ENCODE measurements at regions not wholly inside any gene's neighbourhood (a gene's known extent, or its start where the extent isn't known, plus 50 kb on each side); places are given as distances from the start of the nearest gene placed in this dataset.

DNA sequence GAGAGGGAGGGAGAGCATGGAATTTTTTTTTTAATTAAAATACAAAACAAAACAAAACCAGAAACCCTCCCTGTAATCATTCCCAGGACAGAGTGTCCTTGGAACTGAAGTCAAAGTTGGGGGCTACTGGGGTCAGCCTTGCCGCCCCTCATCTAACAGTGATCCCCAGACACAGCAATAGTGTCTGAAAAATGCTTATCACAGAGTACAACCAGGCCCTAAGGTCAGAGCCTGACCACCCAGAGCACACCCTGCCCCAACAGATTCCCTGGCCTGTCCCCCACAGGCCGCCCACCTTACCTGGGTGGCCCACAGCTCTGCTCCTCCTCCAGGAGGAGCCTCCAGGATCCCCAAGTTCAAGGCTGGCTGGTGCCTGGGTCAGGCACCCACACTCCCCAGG is 101.6 kb upstream of the LINGO1 start:
- Mint-ChIP-seq H3K4me1 (peaks cover 17% of the 10 kb centered on the region), H3K4me3 (no peak overlapping the region), H3K9me3 (no peaks in the 10 kb centered on the region), H3K27ac (no peak overlapping the region), H3K27me3 (ENCODE audit: insufficient read depth, low read depth) (peaks cover 19% of the 10 kb centered on the region), H3K36me3 (no peaks in the 10 kb centered on the region)
- Histone ChIP-seq H2AFZ (replicated peaks) (no peak overlapping the region), H3K4me2 (no peak overlapping the region), H3K4me1 (peaks cover 13% of the 10 kb centered on the region), H3F3A (ENCODE audit: low read depth) (peaks cover 9% of the 10 kb centered on the region), H4K20me1 (ENCODE audit: low read depth) (peaks cover 6% of the 10 kb centered on the region), H3K36me3 (no peaks in the 10 kb centered on the region), H3K27ac (no peak overlapping the region), H3K27me3 (peaks cover 22% of the 10 kb centered on the region), H3K79me2 (ENCODE audit: low read depth) (no peaks in the 10 kb centered on the region), H3K9ac (no peak overlapping the region), H3K4me3 (no peak overlapping the region), H3K9me3 (ENCODE audit: low read depth) (no peaks in the 10 kb centered on the region)
- DNase-seq (ENCODE audit: low spot score): no peak
- TF ChIP-seq EZH2phosphoT487 (IDR thresholded peaks at IDR 0.05): no peak

DNA sequence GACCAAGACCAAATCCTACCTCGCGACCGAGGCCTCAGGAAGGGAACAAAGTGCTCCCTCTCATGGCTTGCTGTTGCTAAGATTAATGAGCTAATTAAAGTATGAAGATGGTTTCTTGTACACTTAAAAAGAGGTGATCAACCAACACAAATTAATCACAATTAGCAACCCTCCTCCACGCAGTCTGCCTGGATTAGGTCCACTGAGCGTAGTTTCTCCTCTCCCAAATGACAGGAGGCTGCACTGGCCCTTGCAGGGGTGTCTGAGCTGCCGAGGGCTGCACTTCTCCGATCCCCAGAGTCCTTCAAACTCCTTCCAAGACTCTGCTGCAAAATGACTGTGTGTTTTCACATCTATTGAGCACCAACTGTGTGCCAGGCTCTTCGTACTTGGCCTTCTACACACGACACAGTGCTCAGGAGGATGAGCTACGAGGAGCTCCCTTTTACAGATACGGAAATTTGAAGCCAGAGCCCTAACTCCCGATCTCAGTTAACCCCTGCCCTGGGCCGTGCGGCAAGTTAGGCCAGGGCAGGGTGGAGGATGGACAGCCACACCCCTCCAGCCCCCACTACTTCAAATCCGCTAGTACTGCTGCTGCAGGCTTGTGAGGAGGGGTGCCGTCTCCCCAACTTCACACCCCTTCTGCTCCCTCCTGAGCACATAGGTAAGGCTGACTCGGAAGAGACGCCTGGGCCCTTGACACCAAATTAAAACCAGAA is 101.0 kb upstream of the LINGO1 start:
- no peaks in the 10 kb centered on the region for H3K36me3 ChIP-seq
- peaks cover 17% of the 10 kb centered on the region for H3K27me3 ChIP-seq
- H3F3A ChIP-seq (ENCODE audit: low read depth): peaks cover 3% of the 10 kb centered on the region
- peaks cover under 1% of the 10 kb centered on the region for H4K20me1 ChIP-seq (ENCODE audit: low read depth)
- Mint-ChIP-seq H3K9me3 (no peaks in the 10 kb centered on the region), H3K4me3 (no peak overlapping the region), H3K27ac (peak overlapping the region; percentile 79), H3K4me1 (peaks cover 13% of the 10 kb centered on the region), H3K27me3 (ENCODE audit: insufficient read depth, low read depth) (peaks cover 19% of the 10 kb centered on the region), H3K36me3 (no peaks in the 10 kb centered on the region)
- H3K4me3 ChIP-seq: no peak overlapping the region
- H3K4me1 ChIP-seq: peaks cover 12% of the 10 kb centered on the region
- H3K27ac ChIP-seq: no peak overlapping the region
- H3K9ac ChIP-seq: no peak overlapping the region
- no peak for TF ChIP-seq EZH2phosphoT487 (IDR thresholded peaks at IDR 0.05)
- TF ChIP-seq, protein P1, sequence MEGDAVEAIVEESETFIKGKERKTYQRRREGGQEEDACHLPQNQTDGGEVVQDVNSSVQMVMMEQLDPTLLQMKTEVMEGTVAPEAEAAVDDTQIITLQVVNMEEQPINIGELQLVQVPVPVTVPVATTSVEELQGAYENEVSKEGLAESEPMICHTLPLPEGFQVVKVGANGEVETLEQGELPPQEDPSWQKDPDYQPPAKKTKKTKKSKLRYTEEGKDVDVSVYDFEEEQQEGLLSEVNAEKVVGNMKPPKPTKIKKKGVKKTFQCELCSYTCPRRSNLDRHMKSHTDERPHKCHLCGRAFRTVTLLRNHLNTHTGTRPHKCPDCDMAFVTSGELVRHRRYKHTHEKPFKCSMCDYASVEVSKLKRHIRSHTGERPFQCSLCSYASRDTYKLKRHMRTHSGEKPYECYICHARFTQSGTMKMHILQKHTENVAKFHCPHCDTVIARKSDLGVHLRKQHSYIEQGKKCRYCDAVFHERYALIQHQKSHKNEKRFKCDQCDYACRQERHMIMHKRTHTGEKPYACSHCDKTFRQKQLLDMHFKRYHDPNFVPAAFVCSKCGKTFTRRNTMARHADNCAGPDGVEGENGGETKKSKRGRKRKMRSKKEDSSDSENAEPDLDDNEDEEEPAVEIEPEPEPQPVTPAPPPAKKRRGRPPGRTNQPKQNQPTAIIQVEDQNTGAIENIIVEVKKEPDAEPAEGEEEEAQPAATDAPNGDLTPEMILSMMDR (IDR thresholded peaks at IDR 0.05): no peak
- no peak for TF ChIP-seq EZH2 (IDR thresholded peaks at IDR 0.05)
- no peak for DNase-seq (ENCODE audit: low spot score)
- no peaks in the 10 kb centered on the region for H3K9me3 ChIP-seq (ENCODE audit: low read depth)
- no peak overlapping the region for H3K4me2 ChIP-seq
- no peaks in the 10 kb centered on the region for H3K79me2 ChIP-seq (ENCODE audit: low read depth)
- no peak overlapping the region for H2AFZ ChIP-seq (replicated peaks)

DNA sequence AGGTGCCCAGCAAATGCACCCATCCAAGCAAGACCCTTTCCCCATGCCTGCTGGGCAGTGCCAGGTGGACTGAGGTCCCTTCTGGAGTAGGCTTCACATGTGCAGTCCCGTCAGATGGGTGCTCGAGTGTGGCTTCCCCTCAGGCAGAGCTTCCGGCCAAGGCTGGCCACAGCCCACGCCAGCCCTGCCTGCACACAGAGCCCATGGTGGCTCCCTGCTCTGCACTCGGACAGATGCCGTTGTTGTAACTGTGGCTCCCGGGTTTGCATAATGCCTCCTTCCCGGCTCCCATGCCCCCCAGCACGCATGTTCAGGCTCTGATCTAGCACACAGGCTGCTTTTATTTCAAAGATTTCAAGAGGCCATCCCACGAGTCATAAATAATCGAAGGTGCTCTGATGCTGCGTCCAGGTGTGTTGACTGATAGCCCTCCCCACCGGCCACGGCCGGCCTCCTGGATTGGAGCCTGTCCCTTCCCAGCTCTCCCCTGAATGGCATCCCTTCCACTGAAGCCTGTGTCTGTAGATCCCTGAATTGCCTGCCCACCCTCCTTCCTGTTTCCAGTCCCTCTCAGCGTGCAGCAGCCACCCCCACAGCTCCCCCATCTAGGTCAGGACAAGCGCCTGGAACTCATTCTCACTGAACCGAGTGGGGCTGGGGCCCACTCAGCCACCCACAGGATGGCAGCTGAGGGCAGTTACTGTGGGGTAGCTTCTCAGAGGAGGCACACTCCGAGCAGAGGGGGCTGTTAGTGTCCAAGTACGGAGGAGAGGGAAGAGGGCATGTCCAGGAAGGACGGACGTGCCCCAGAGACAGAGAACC is 100.0 kb upstream of the LINGO1 start:
- Mint-ChIP-seq H3K4me1 (peaks cover 4% of the 10 kb centered on the region), H3K4me3 (no peak overlapping the region), H3K36me3 (no peaks in the 10 kb centered on the region), H3K27me3 (ENCODE audit: insufficient read depth, low read depth) (peaks cover 10% of the 10 kb centered on the region), H3K9me3 (no peaks in the 10 kb centered on the region), H3K27ac (no peak overlapping the region)
- no peak overlapping the region for H3K4me3 ChIP-seq
- H3F3A ChIP-seq (ENCODE audit: low read depth): no peaks in the 10 kb centered on the region
- DNase-seq (ENCODE audit: low spot score): no peak
- no peak overlapping the region for H3K27ac ChIP-seq
- peaks cover 12% of the 10 kb centered on the region for H3K4me1 ChIP-seq
- peaks cover 6% of the 10 kb centered on the region for H3K27me3 ChIP-seq
- TF ChIP-seq, protein P1 (IDR thresholded peaks at IDR 0.05): no peak
- TF ChIP-seq EZH2 (IDR thresholded peaks at IDR 0.05): no peak
- TF ChIP-seq EZH2phosphoT487 (IDR thresholded peaks at IDR 0.05): no peak
- H3K79me2 ChIP-seq (ENCODE audit: low read depth): no peaks in the 10 kb centered on the region
- no peak overlapping the region for H3K9ac ChIP-seq
- H4K20me1 ChIP-seq (ENCODE audit: low read depth): no peaks in the 10 kb centered on the region
- H3K4me2 ChIP-seq: no peak overlapping the region
- no peaks in the 10 kb centered on the region for H3K36me3 ChIP-seq
- no peak overlapping the region for H2AFZ ChIP-seq (replicated peaks)
- H3K9me3 ChIP-seq (ENCODE audit: low read depth): no peaks in the 10 kb centered on the region

DNA sequence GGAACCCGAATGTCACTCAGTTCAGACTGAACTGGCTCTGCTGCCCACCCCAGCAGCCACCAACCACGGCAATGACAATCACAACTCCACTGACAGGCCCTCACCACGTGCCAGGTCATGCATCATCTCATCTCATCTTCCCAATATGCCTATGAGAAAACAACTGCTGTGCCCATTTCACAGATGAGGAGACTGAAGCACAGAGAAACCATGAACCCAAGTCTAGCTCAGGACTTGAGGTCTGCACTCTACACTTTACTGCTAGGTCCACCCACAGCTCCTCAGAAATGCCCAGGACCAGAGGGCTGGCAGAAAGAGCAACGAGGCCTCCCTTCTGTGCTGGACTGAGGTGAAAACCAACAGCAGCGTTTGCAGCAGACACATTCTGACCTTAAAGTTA is 99.2 kb upstream of the LINGO1 start:
- Histone ChIP-seq H3K4me1 (peaks cover 12% of the 10 kb centered on the region), H3K4me3 (no peak overlapping the region), H2AFZ (replicated peaks) (no peak overlapping the region), H3K27ac (no peak overlapping the region), H4K20me1 (ENCODE audit: low read depth) (no peaks in the 10 kb centered on the region), H3K36me3 (no peaks in the 10 kb centered on the region), H3F3A (ENCODE audit: low read depth) (no peaks in the 10 kb centered on the region), H3K9ac (no peak overlapping the region), H3K4me2 (no peak overlapping the region), H3K9me3 (ENCODE audit: low read depth) (no peaks in the 10 kb centered on the region), H3K27me3 (no peaks in the 10 kb centered on the region), H3K79me2 (ENCODE audit: low read depth) (no peaks in the 10 kb centered on the region)
- Mint-ChIP-seq H3K27ac (no peak overlapping the region), H3K27me3 (ENCODE audit: insufficient read depth, low read depth) (peaks cover 7% of the 10 kb centered on the region), H3K4me1 (peaks cover 4% of the 10 kb centered on the region), H3K4me3 (peak overlapping the region; percentile 43), H3K36me3 (no peaks in the 10 kb centered on the region), H3K9me3 (no peaks in the 10 kb centered on the region)
- no peak for DNase-seq (ENCODE audit: low spot score)
- TF ChIP-seq, protein P1 (IDR thresholded peaks at IDR 0.05): no peak
- TF ChIP-seq EZH2 (IDR thresholded peaks at IDR 0.05) (no peak), EZH2phosphoT487 (IDR thresholded peaks at IDR 0.05) (no peak)

Data from neural progenitor cell (in vitro differentiated cells).